Glutamatergic neuron (in vitro differentiated cells): ENCODE measurements at regions not wholly inside any gene's neighbourhood (a gene's known extent, or its start where the extent isn't known, plus 50 kb on each side); places are given as distances from the start of the nearest gene placed in this dataset.

Experiments
- DNase-seq: peaks from one replicate; pipeline ENCODE4 v3.0.0; 2022
- H3K27ac Mint-ChIP-seq: one replicate; pipeline ENCODE4 v1.8.0; 2020; ENCODE audit warnings: mild to moderate bottlenecking, mixed read lengths, inconsistent platforms; ENCODE audit not compliant: unreplicated experiment
- H3K27me3 Mint-ChIP-seq: one replicate; pipeline ENCODE4 v1.8.0; 2020; ENCODE audit warnings: mild to moderate bottlenecking, moderate library complexity, mixed read lengths, inconsistent platforms; ENCODE audit not compliant: unreplicated experiment
- H3K36me3 Mint-ChIP-seq: one replicate; pipeline ENCODE4 v1.8.0; 2020; ENCODE audit warnings: mild to moderate bottlenecking, mixed read lengths, inconsistent platforms; ENCODE audit not compliant: unreplicated experiment
- H3K4me1 Mint-ChIP-seq: one replicate; pipeline ENCODE4 v1.8.0; 2020; ENCODE audit warnings: mild to moderate bottlenecking, low read depth, mixed read lengths, inconsistent platforms; ENCODE audit not compliant: unreplicated experiment
- H3K4me3 Mint-ChIP-seq: one replicate; pipeline ENCODE4 v1.8.0; 2020; ENCODE audit warnings: mild to moderate bottlenecking, mixed read lengths, inconsistent platforms; ENCODE audit not compliant: unreplicated experiment
- H3K9me3 Mint-ChIP-seq: one replicate; pipeline ENCODE4 v1.8.0; 2020; ENCODE audit warnings: mild to moderate bottlenecking, moderate library complexity, mixed read lengths, inconsistent platforms; ENCODE audit not compliant: unreplicated experiment
- CTCF ChIP-seq: fragments of 200-600 bp; sonication (generic); IDR thresholded peaks from one replicate; pipeline ENCODE4 v1.5.0; 2021; ENCODE audit not compliant: partially characterized antibody, unreplicated experiment

GRCh38 chr18:47730795-47731194 lies 199.7 kb downstream of the SMAD2 start:
- Mint-ChIP-seq H3K36me3 (no peaks in the 10 kb centered on the region), H3K4me1 (no peaks in the 10 kb centered on the region)
- TF ChIP-seq CTCF, result no peak

GRCh38 chr18:47729356-47729755 lies 201.1 kb downstream of the SMAD2 start:
- Mint-ChIP-seq H3K4me3 (no peak overlapping the region), H3K9me3 (no peaks in the 10 kb centered on the region), H3K36me3 (no peaks in the 10 kb centered on the region), H3K4me1 (no peaks in the 10 kb centered on the region), H3K27ac (no peak overlapping the region), H3K27me3 (peaks cover 2% of the 10 kb centered on the region)
- no peak for DNase-seq
- TF ChIP-seq CTCF, result no peak

More at GRCh38 chr18:47730795-47731194, 199.7 kb downstream of the SMAD2 start:
- H3K27ac Mint-ChIP-seq, result no peak overlapping the region
- H3K27me3 Mint-ChIP-seq, result peaks cover 2% of the 10 kb centered on the region
- DNase-seq, result no peak
- H3K9me3 Mint-ChIP-seq, result no peaks in the 10 kb centered on the region
- H3K4me3 Mint-ChIP-seq, result no peak overlapping the region

GRCh38 chr18:47728921-47729320 lies 201.5 kb downstream of the SMAD2 start:
- no peak for TF ChIP-seq CTCF
- Mint-ChIP-seq H3K9me3 (no peaks in the 10 kb centered on the region), H3K27ac (no peak overlapping the region), H3K4me1 (no peaks in the 10 kb centered on the region), H3K36me3 (no peaks in the 10 kb centered on the region), H3K27me3 (peaks cover 2% of the 10 kb centered on the region), H3K4me3 (no peak overlapping the region)
- no peak for DNase-seq

- H3K27ac Mint-ChIP-seq, result no peak overlapping the region
- no peaks in the 10 kb centered on the region for H3K9me3 Mint-ChIP-seq
- no peak for TF ChIP-seq CTCF
- no peak overlapping the region for H3K4me3 Mint-ChIP-seq
- no peak for DNase-seq
- peaks cover 2% of the 10 kb centered on the region for H3K27me3 Mint-ChIP-seq
- H3K36me3 Mint-ChIP-seq, result no peaks in the 10 kb centered on the region
- H3K4me1 Mint-ChIP-seq, result no peaks in the 10 kb centered on the region
Observed at GRCh38 chr18:47727409-47727808, 203.1 kb downstream of the SMAD2 start.

GRCh38 chr18:47726550-47726949 lies 203.9 kb downstream of the SMAD2 start:
- Mint-ChIP-seq H3K9me3 (no peaks in the 10 kb centered on the region), H3K4me1 (no peaks in the 10 kb centered on the region), H3K36me3 (no peaks in the 10 kb centered on the region), H3K27me3 (peaks cover 3% of the 10 kb centered on the region), H3K4me3 (no peak overlapping the region), H3K27ac (no peak overlapping the region)
- no peak for TF ChIP-seq CTCF
- no peak for DNase-seq
